Fibroblast of lung (primary cell): ENCODE measurements at regions not wholly inside any gene's neighbourhood (a gene's known extent, or its start where the extent isn't known, plus 50 kb on each side); places are given as distances from the start of the nearest gene placed in this dataset.

ENCODE experiments used
- DNase-seq, 2 donors: peaks; one replicate each; pipeline versions ENCODE4 v3.0.0 to v3.0.0-alpha.2; 2010; ENCODE audit warnings: low read depth in 2 of 2
- H2AFZ ChIP-seq: 2 replicates; pipeline ENCODE4 v1.5.1; 2012; ENCODE audit warnings: low read length, control low read depth, inconsistent platforms
- H3K27ac ChIP-seq: 2 replicates; pipeline ENCODE4 v1.5.1; 2011; ENCODE audit warnings: low read length, control low read depth; ENCODE audit not compliant: insufficient read depth
- H3K27me3 ChIP-seq: 2 replicates; pipeline ENCODE4 v1.5.1; 2011; ENCODE audit warnings: mild to moderate bottlenecking, low read length; ENCODE audit not compliant: control insufficient read depth, insufficient read depth
- H3K36me3 ChIP-seq: 2 replicates; pipeline ENCODE4 v1.5.1; 2011; ENCODE audit warnings: low read length; ENCODE audit not compliant: control insufficient read depth, insufficient read depth
- H3K4me1 ChIP-seq: 2 replicates; pipeline ENCODE4 v1.5.1; 2011; ENCODE audit warnings: low read length; ENCODE audit not compliant: control insufficient read depth, insufficient read depth; ENCODE audit errors: extremely low read depth
- H3K4me2 ChIP-seq: 2 replicates; pipeline ENCODE4 v1.5.1; 2011; ENCODE audit warnings: low read length, control low read depth; ENCODE audit not compliant: insufficient read depth; ENCODE audit errors: extremely low read depth
- H3K4me3 ChIP-seq, 4 experiments: fragments of 200-600 bp in 1 of 4; sonication (generic) in 1 of 4; replicated peaks in 1 of 4; 2 replicates each; pipeline ENCODE4 v1.5.1; 2011 to 2016; ENCODE audit warnings: low read length in 4 of 4, low read depth in 3 of 4, mild to moderate bottlenecking in 3 of 4, control low read depth in 2 of 4, inconsistent platforms in 1 of 4, mixed read lengths in 1 of 4; ENCODE audit not compliant: insufficient read depth in 1 of 4; ENCODE audit errors: control extremely low read depth in 1 of 4
- H3K79me2 ChIP-seq: 2 replicates; pipeline ENCODE4 v1.5.1; 2012; ENCODE audit warnings: mild to moderate bottlenecking, low read length, inconsistent platforms; ENCODE audit not compliant: control insufficient read depth, insufficient read depth
- H3K9ac ChIP-seq: 2 replicates; pipeline ENCODE4 v1.5.1; 2011; ENCODE audit warnings: mild to moderate bottlenecking, low read length, control low read depth; ENCODE audit not compliant: insufficient read depth
- H3K9me3 ChIP-seq: 2 replicates; pipeline ENCODE4 v1.5.1; 2012; ENCODE audit warnings: low read depth, low read length; ENCODE audit not compliant: control insufficient read depth, insufficient read depth
- H4K20me1 ChIP-seq: 2 replicates; pipeline ENCODE4 v1.5.1; 2011; ENCODE audit warnings: low read length; ENCODE audit not compliant: control insufficient read depth, insufficient read depth; ENCODE audit errors: extremely low read depth
- EZH2 ChIP-seq: IDR thresholded peaks from 2 replicates; pipeline ENCODE4 v1.5.1; 2012; ENCODE audit warnings: low read length, control low read depth, mild to moderate bottlenecking; ENCODE audit errors: missing control alignments
- TF ChIP-seq, protein P1 (sequence below), 2 donors: IDR thresholded peaks in 1 of 2; conservative IDR thresholded peaks in 1 of 2; 1 replicate in 1 of 2; 2 replicates in 1 of 2; pipeline ENCODE4 v1.5.1; 2011 to 2012; ENCODE audit warnings: low read length in 2 of 2, control low read depth in 1 of 2, inconsistent platforms in 1 of 2, low read depth in 1 of 2, mild to moderate bottlenecking in 1 of 2

DNA sequence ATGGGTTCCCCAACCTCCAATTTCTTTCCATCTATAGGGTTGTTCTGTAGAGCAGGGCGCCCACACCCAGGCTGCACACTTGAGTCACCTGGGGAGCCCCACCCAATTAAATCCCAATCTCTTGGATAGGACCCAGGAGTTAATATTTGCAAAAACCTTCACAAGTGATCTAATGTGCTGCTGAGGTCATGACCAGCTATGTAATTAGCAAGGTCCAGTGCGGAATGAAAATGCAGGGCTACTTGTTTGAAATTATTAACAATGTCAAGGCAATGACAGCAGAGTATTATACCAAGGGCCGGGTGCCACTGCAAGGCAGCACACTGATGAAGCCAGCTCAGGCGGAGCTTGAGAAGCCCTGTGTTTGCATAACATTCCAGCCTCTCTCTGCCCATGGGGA, 302.7 kb downstream of the MAF start:
- no peak for TF ChIP-seq EZH2
- TF ChIP-seq, protein P1, sequence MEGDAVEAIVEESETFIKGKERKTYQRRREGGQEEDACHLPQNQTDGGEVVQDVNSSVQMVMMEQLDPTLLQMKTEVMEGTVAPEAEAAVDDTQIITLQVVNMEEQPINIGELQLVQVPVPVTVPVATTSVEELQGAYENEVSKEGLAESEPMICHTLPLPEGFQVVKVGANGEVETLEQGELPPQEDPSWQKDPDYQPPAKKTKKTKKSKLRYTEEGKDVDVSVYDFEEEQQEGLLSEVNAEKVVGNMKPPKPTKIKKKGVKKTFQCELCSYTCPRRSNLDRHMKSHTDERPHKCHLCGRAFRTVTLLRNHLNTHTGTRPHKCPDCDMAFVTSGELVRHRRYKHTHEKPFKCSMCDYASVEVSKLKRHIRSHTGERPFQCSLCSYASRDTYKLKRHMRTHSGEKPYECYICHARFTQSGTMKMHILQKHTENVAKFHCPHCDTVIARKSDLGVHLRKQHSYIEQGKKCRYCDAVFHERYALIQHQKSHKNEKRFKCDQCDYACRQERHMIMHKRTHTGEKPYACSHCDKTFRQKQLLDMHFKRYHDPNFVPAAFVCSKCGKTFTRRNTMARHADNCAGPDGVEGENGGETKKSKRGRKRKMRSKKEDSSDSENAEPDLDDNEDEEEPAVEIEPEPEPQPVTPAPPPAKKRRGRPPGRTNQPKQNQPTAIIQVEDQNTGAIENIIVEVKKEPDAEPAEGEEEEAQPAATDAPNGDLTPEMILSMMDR (conservative IDR thresholded peaks at IDR 0.05 in 1 of 2, IDR thresholded peaks at IDR 0.05 in 1 of 2; ENCODE audit: low read depth in 1 of 2, low read length in 2 of 2), result no peak
- H3K4me1 ChIP-seq, result no peaks in the 10 kb centered on the region
- no peaks in the 10 kb centered on the region for H3K27me3 ChIP-seq
- no peak overlapping the region for H3K9ac ChIP-seq
- no peaks in the 10 kb centered on the region for H3K9me3 ChIP-seq
- no peak overlapping the region for H3K27ac ChIP-seq
- H4K20me1 ChIP-seq, result no peaks in the 10 kb centered on the region
- no peak for DNase-seq
- no peaks in the 10 kb centered on the region for H3K79me2 ChIP-seq
- no peaks in the 10 kb centered on the region for H3K36me3 ChIP-seq
- H3K4me3 ChIP-seq, result no peak overlapping the region
- H2AFZ ChIP-seq, result no peak overlapping the region
- H3K4me2 ChIP-seq, result no peak overlapping the region

DNA sequence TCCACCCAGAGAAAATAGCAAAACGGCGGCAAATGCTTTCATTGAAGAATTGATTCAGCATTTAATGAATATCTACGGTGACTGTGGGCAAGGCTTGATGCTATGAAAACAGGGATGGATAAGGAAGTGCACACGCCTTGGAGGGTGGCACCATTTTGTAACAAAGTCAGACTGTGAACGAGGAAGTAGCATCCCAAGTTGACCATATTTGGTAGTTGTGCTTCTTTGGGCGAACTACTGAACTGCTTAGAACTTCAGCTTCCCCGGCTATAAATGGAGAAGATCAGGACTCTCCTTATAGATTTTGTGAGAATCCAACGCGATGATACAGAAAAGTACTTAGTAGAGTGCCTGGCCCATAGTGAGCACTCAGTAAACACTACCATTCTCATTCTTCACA, 303.2 kb downstream of the MAF start:
- Histone ChIP-seq H3K4me2 (no peak overlapping the region), H3K9ac (no peak overlapping the region), H3K27ac (no peak overlapping the region), H3K79me2 (no peaks in the 10 kb centered on the region), H4K20me1 (no peaks in the 10 kb centered on the region), H3K36me3 (no peaks in the 10 kb centered on the region), H3K9me3 (no peaks in the 10 kb centered on the region), H3K4me3 (no peak overlapping the region), H2AFZ (no peak overlapping the region), H3K27me3 (no peaks in the 10 kb centered on the region), H3K4me1 (no peaks in the 10 kb centered on the region)
- DNase-seq, result no peak
- TF ChIP-seq, protein P1 (conservative IDR thresholded peaks at IDR 0.05 in 1 of 2, IDR thresholded peaks at IDR 0.05 in 1 of 2; ENCODE audit: low read depth in 1 of 2, low read length in 2 of 2), result no peak

DNA sequence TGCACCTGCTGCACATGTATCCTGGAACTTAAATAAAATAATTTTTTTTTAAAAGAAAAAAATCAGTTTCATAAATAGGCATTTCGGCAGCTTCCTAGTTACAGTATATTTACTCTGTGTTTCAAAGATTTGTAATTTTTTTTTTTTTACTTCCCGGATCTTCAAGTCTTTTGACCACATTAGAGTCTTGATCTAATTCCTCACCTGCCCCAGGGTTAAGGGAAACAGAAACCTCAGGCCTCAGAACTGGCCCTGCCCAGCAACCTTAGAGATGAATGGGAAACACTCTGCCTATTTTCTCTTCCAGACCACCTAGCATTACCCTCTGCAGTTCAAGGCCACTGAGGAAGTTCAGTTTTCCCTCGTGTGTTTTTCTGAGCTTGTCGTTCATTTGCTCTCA, 304.0 kb downstream of the MAF start:
- Histone ChIP-seq H4K20me1 (no peaks in the 10 kb centered on the region), H3K36me3 (no peaks in the 10 kb centered on the region), H3K4me1 (no peaks in the 10 kb centered on the region), H3K79me2 (no peaks in the 10 kb centered on the region), H3K4me3 (no peak overlapping the region), H3K27ac (no peak overlapping the region), H3K9me3 (no peaks in the 10 kb centered on the region), H3K4me2 (no peak overlapping the region), H3K9ac (no peak overlapping the region), H2AFZ (no peak overlapping the region), H3K27me3 (no peaks in the 10 kb centered on the region)
- TF ChIP-seq, protein P1 (conservative IDR thresholded peaks at IDR 0.05 in 1 of 2, IDR thresholded peaks at IDR 0.05 in 1 of 2; ENCODE audit: low read depth in 1 of 2, low read length in 2 of 2), result no peak
- no peak for TF ChIP-seq EZH2
- no peak for DNase-seq
